NCI-H748 treated with DMSO at 0.1 percent for 48 hours (cell line): ENCODE measurements at regions not wholly inside any gene's neighbourhood (a gene's known extent, or its start where the extent isn't known, plus 50 kb on each side); places are given as distances from the start of the nearest gene placed in this dataset.
"Not testable (repeated sequence)": the region's sequence is repeated elsewhere in the genome, so short reads cannot be mapped to it uniquely, and the experiment has no call there.

Experiments used
- DNase-seq: peaks from one replicate; lab custom pipeline; 2025; lab: John Stamatoyannopoulos, UW

GRCh38 chr6:126976253-126976797 lies 142.1 kb upstream of the RSPO3 start:
- DNase-seq, result no peak

GRCh38 chr6:126983779-126984178 lies 134.7 kb upstream of the RSPO3 start:
- DNase-seq, result no peak

- DNase-seq, result not testable (repeated sequence)
Observed at GRCh38 chr6:126988125-126988524, 130.3 kb upstream of the RSPO3 start.

- DNase-seq, result no peak
Observed at GRCh38 chr6:127000631-127001030, 117.8 kb upstream of the RSPO3 start.

GRCh38 chr6:127013865-127014264 lies 104.6 kb upstream of the RSPO3 start:
- DNase-seq, result no peak

GRCh38 chr6:127015858-127016257 lies 102.6 kb upstream of the RSPO3 start:
- no peak for DNase-seq

- no peak for DNase-seq
Observed at GRCh38 chr6:127019828-127020227, 98.6 kb upstream of the RSPO3 start.

GRCh38 chr6:127022302-127022701 lies 96.2 kb upstream of the RSPO3 start:
- peak; percentile 30 for DNase-seq

- no peak for DNase-seq
Observed at GRCh38 chr6:127023001-127023778, 95.3 kb upstream of the RSPO3 start.

- no peak for DNase-seq
Observed at GRCh38 chr6:127026247-127026646, 92.2 kb upstream of the RSPO3 start.

- no peak for DNase-seq
Observed at GRCh38 chr6:127030111-127030510, 88.4 kb upstream of the RSPO3 start.

- DNase-seq, result no peak
Observed at GRCh38 chr6:127030836-127031235, 87.6 kb upstream of the RSPO3 start.

- no peak for DNase-seq
Observed at GRCh38 chr6:127031511-127031910, 87.0 kb upstream of the RSPO3 start.

GRCh38 chr6:127032971-127033370 lies 85.5 kb upstream of the RSPO3 start:
- no peak for DNase-seq

- DNase-seq, result no peak
Observed at GRCh38 chr6:127051571-127052260, 66.8 kb upstream of the RSPO3 start.

- DNase-seq, result no peak
Observed at GRCh38 chr6:127053032-127053874, 65.2 kb upstream of the RSPO3 start.

- DNase-seq, result no peak
Observed at GRCh38 chr6:127053875-127054235, 64.6 kb upstream of the RSPO3 start.

GRCh38 chr6:127058027-127058426 lies 60.4 kb upstream of the RSPO3 start:
- DNase-seq, result no peak

- no peak for DNase-seq
Observed at GRCh38 chr6:127058936-127059335, 59.5 kb upstream of the RSPO3 start.
